ENCODE measurements at regions not wholly inside any gene's neighbourhood (a gene's known extent, or its start where the extent isn't known, plus 50 kb on each side); places are given as distances from the start of the nearest gene placed in this dataset.

- TF ChIP-seq CHD7 (IDR thresholded peaks at IDR 0.05; ENCODE audit: insufficient replicate concordance, low read length) (no peak), RFX5 (IDR thresholded peaks at IDR 0.05; ENCODE audit: borderline replicate concordance, low read depth, low read length) (no peak), CEBPB (IDR thresholded peaks at IDR 0.05; ENCODE audit: low read depth, low read length) (no peak), SIN3A (conservative IDR thresholded peaks at IDR 0.05 in 1 of 2, IDR thresholded peaks at IDR 0.05 in 1 of 2; ENCODE audit: low read depth in 1 of 2, low read length in 2 of 2) (no peak), GTF2F1 (IDR thresholded peaks at IDR 0.05; ENCODE audit: borderline replicate concordance, low read depth, low read length) (no peak), TCF12 (IDR thresholded peaks at IDR 0.05; ENCODE audit: low read depth, low read length) (no peak)
Measured at GRCh38 chr14:32019276-32019675, 57.8 kb upstream of the ARHGAP5 start (continued).

All from H1 (cell line).